ENCODE measurements at regions not wholly inside any gene's neighbourhood (a gene's known extent, or its start where the extent isn't known, plus 50 kb on each side); places are given as distances from the start of the nearest gene placed in this dataset.

DNA sequence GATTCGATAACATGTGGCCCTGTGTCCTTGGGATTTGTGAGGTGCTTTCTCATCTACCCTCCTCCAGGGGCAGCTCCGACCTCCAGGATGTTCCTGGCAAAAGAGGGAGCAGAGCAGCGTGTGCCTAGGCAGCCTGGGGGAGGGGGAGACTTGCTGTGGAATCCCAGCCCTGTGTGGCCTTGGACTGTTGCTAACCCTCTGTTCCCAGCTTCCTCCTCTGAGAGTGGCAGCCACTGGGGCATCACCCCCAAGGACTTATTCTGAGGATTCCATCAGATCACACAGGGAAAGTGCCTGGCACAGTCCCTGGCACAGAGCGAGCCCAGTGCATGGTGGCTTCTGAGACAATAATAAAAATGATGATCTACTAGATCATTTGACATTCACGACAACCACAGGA is 265.1 kb upstream of the MVB12B start:
- Histone ChIP-seq H3K4me1 (ENCODE audit: control insufficient read depth, low read length) (no peaks in the 10 kb centered on the region), H3K9me3 (ENCODE audit: control insufficient read depth, insufficient read depth, low read length) (no peaks in the 10 kb centered on the region), H4K20me1 (ENCODE audit: control insufficient read depth, insufficient read depth, low read depth, low read length) (no peaks in the 10 kb centered on the region)

DNA sequence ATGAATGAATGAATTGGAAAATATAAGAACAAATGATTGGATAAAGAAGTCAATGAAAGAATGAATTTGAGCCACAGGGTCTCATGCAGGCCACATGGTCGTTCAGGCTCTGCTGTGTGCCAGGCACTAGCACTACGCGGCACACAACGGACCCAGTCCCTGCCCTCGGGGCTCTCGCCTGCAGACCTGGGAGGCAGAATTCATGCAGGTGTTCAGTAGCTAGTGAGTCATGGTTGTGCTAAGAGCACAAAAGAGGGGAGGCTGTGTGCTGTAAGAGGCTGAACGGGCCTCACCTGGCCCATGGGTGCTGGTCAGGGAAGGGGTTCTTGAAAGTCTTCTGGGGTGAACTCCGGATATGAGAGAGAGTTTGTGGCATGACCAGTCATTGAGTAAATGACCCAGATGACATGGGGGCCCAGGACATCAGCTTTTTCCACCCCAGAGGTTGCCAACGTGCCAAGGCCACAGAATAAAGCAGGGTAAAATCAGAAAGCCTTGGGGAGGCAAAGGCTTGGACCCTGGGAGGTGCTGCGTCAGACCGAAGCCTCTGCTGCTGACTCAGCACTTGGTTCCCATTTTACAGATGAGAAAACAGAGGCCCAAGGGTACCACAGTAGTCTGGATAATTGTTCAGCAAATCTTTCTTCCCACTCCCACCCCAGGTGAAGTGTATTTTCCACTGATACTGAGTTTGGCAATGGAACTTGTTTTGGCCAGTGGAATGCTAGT is 264.3 kb upstream of the MVB12B start:
- H4K20me1 ChIP-seq (ENCODE audit: control insufficient read depth, insufficient read depth, low read depth, low read length) = no peaks in the 10 kb centered on the region
- H3K36me3 ChIP-seq (ENCODE audit: control insufficient read depth, low read length) = no peaks in the 10 kb centered on the region
- H3K9me3 ChIP-seq (ENCODE audit: control insufficient read depth, insufficient read depth, low read length) = no peaks in the 10 kb centered on the region
- no peak for TF ChIP-seq EZH2phosphoT487 (IDR thresholded peaks at IDR 0.05; ENCODE audit: borderline replicate concordance, low read length)
- TF ChIP-seq, protein P1, sequence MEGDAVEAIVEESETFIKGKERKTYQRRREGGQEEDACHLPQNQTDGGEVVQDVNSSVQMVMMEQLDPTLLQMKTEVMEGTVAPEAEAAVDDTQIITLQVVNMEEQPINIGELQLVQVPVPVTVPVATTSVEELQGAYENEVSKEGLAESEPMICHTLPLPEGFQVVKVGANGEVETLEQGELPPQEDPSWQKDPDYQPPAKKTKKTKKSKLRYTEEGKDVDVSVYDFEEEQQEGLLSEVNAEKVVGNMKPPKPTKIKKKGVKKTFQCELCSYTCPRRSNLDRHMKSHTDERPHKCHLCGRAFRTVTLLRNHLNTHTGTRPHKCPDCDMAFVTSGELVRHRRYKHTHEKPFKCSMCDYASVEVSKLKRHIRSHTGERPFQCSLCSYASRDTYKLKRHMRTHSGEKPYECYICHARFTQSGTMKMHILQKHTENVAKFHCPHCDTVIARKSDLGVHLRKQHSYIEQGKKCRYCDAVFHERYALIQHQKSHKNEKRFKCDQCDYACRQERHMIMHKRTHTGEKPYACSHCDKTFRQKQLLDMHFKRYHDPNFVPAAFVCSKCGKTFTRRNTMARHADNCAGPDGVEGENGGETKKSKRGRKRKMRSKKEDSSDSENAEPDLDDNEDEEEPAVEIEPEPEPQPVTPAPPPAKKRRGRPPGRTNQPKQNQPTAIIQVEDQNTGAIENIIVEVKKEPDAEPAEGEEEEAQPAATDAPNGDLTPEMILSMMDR (IDR thresholded peaks at IDR 0.05; ENCODE audit: low read depth, low read length, poor library complexity, severe bottlenecking) = no peak
- no peaks in the 10 kb centered on the region for H3F3A ChIP-seq (ENCODE audit: control insufficient read depth, insufficient read depth)
- no peaks in the 10 kb centered on the region for H3K9me2 ChIP-seq (replicated peaks; ENCODE audit: control insufficient read depth, low read length)
- no peak overlapping the region for H3K4me3 ChIP-seq (ENCODE audit: low read length)
- no peaks in the 10 kb centered on the region for H3K4me1 ChIP-seq (ENCODE audit: control insufficient read depth, low read length)
- no peak overlapping the region for H3K4me2 ChIP-seq (ENCODE audit: low read length)
- H3K27me3 ChIP-seq (ENCODE audit: control insufficient read depth, low read length) = 0 out of 2 replicates have a peak, but pooled peaks cover 2% of the 10 kb centered on the region
- H3K79me2 ChIP-seq (ENCODE audit: control insufficient read depth, low read length) = no peaks in the 10 kb centered on the region
- no peak overlapping the region for H3K27ac ChIP-seq (ENCODE audit: low read depth, low read length)

More for the DNA sequence above, 265.1 kb upstream of the MVB12B start:
- Histone ChIP-seq H3K27me3 (ENCODE audit: control insufficient read depth, low read length) (no peaks in the 10 kb centered on the region), H3F3A (ENCODE audit: control insufficient read depth, insufficient read depth) (no peaks in the 10 kb centered on the region), H3K79me2 (ENCODE audit: control insufficient read depth, low read length) (no peaks in the 10 kb centered on the region), H3K4me3 (ENCODE audit: low read length) (no peak overlapping the region), H3K9me2 (replicated peaks; ENCODE audit: control insufficient read depth, low read length) (no peaks in the 10 kb centered on the region), H3K36me3 (ENCODE audit: control insufficient read depth, low read length) (no peaks in the 10 kb centered on the region), H3K27ac (ENCODE audit: low read depth, low read length) (no peak overlapping the region), H3K4me2 (ENCODE audit: low read length) (no peak overlapping the region)
- TF ChIP-seq, protein P1 (IDR thresholded peaks at IDR 0.05; ENCODE audit: low read depth, low read length, poor library complexity, severe bottlenecking) = no peak
- no peak for TF ChIP-seq EZH2phosphoT487 (IDR thresholded peaks at IDR 0.05; ENCODE audit: borderline replicate concordance, low read length)

DNA sequence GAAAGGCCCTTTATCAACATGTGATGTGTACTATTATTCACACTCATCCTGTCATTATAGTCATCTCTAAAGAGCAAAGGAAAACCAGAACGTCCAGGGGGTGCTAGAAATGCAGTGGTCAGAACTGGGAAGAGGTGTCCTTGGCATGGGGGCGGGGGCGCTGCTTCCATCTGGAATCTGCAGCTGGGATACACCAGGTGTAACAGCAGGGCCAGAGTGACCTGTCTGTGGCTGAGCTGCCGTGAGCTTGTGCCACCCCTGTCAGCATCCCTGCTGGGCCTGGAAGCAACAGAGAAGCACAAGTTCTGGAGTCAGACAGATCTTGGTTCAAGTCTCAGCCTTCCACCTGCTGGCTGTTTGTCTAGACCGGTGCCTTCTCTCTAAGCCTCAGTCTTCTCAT is 263.3 kb upstream of the MVB12B start:
- Histone ChIP-seq H3K4me1 (ENCODE audit: control insufficient read depth, low read length) (no peaks in the 10 kb centered on the region), H3K27me3 (ENCODE audit: control insufficient read depth, low read length) (0 out of 2 replicates have a peak, but pooled peaks cover 2% of the 10 kb centered on the region), H3K36me3 (ENCODE audit: control insufficient read depth, low read length) (no peaks in the 10 kb centered on the region), H3K79me2 (ENCODE audit: control insufficient read depth, low read length) (no peaks in the 10 kb centered on the region), H3K9me2 (replicated peaks; ENCODE audit: control insufficient read depth, low read length) (no peaks in the 10 kb centered on the region), H3K9me3 (ENCODE audit: control insufficient read depth, insufficient read depth, low read length) (no peaks in the 10 kb centered on the region), H3K4me2 (ENCODE audit: low read length) (no peak overlapping the region), H4K20me1 (ENCODE audit: control insufficient read depth, insufficient read depth, low read depth, low read length) (no peaks in the 10 kb centered on the region), H3F3A (ENCODE audit: control insufficient read depth, insufficient read depth) (no peaks in the 10 kb centered on the region), H3K4me3 (ENCODE audit: low read length) (no peak overlapping the region), H3K27ac (ENCODE audit: low read depth, low read length) (no peak overlapping the region)
- TF ChIP-seq, protein P1 (IDR thresholded peaks at IDR 0.05; ENCODE audit: low read depth, low read length, poor library complexity, severe bottlenecking) = no peak
- no peak for TF ChIP-seq EZH2phosphoT487 (IDR thresholded peaks at IDR 0.05; ENCODE audit: borderline replicate concordance, low read length)

All from DOHH2 (cell line).